HepG2 (cell line): ENCODE measurements at regions not wholly inside any gene's neighbourhood (a gene's known extent, or its start where the extent isn't known, plus 50 kb on each side); places are given as distances from the start of the nearest gene placed in this dataset.

ENCODE experiments used
- ATF5 ChIP-seq: sonication (generic); formaldehyde crosslinking; IDR thresholded peaks from 2 replicates; pipeline ENCODE4 v1.4.0; 2020; ENCODE audit warnings: mild to moderate bottlenecking, low read depth, missing genetic modification reagents
- HNF1B ChIP-seq: sonication (generic); formaldehyde crosslinking; IDR thresholded peaks from 2 replicates; pipeline ENCODE4 v1.5.1; 2020; ENCODE audit warnings: mild to moderate bottlenecking, moderate library complexity, missing genetic modification reagents
- HNRNPUL1 ChIP-seq: fragments of 200-400 bp; formaldehyde crosslinking; IDR thresholded peaks from 2 replicates; pipeline ENCODE4 v1.6.1; 2017; ENCODE audit warnings: low read depth, mild to moderate bottlenecking, low read length, moderate library complexity
- KDM2A ChIP-seq: sonication (generic); formaldehyde crosslinking; IDR thresholded peaks from 2 replicates; pipeline ENCODE4 v1.4.0; 2020; ENCODE audit warnings: low read depth, missing genetic modification reagents, borderline replicate concordance
- MED1 ChIP-seq: sonication (generic); formaldehyde crosslinking; IDR thresholded peaks from 2 replicates; pipeline ENCODE4 v1.4.0; 2020; ENCODE audit warnings: missing genetic modification reagents
- MTERF4 ChIP-seq: sonication (generic); formaldehyde crosslinking; IDR thresholded peaks from 2 replicates; pipeline ENCODE4 v1.8.0; 2023; ENCODE audit warnings: mild to moderate bottlenecking, missing genetic modification reagents
- PAF1 ChIP-seq: IDR thresholded peaks from 2 replicates; pipeline ENCODE4 v1.6.1; 2016; ENCODE audit warnings: missing genetic modification reagents, missing compliant biosample characterization
- PATZ1 ChIP-seq: sonication (generic); formaldehyde crosslinking; IDR thresholded peaks from 2 replicates; pipeline ENCODE4 v1.4.0; 2020; ENCODE audit warnings: missing genetic modification reagents
- PRDM15 ChIP-seq: sonication (generic); formaldehyde crosslinking; IDR thresholded peaks from 2 replicates; pipeline ENCODE4 v1.4.0; 2020; ENCODE audit warnings: missing genetic modification reagents
- RFXAP ChIP-seq: sonication (generic); formaldehyde crosslinking; IDR thresholded peaks from 2 replicates; pipeline ENCODE4 v1.4.0; 2020; ENCODE audit warnings: missing genetic modification reagents, borderline replicate concordance
- SMC3 ChIP-seq: IDR thresholded peaks from 2 replicates; pipeline ENCODE4 v1.6.1; 2011; ENCODE audit warnings: low read length, improper control_type of control experiment
- ZNF296 ChIP-seq: sonication (generic); formaldehyde crosslinking; conservative IDR thresholded peaks from 2 replicates; pipeline ENCODE4 v1.5.0; 2020; ENCODE audit warnings: mild to moderate bottlenecking, missing genetic modification reagents
- ZNF362 ChIP-seq: sonication (generic); formaldehyde crosslinking; IDR thresholded peaks from 2 replicates; pipeline ENCODE4 v1.4.0; 2020; ENCODE audit warnings: missing genetic modification reagents, mild to moderate bottlenecking, borderline replicate concordance
- ZNF563 ChIP-seq: sonication (generic); formaldehyde crosslinking; IDR thresholded peaks from 2 replicates; pipeline ENCODE4 v1.8.0; 2022; ENCODE audit warnings: mild to moderate bottlenecking, moderate library complexity, missing genetic modification reagents
- ZNF576 ChIP-seq: sonication (generic); formaldehyde crosslinking; IDR thresholded peaks from 2 replicates; pipeline ENCODE4 v1.4.0; 2020; ENCODE audit warnings: mild to moderate bottlenecking, missing genetic modification reagents
- ZNF720 ChIP-seq: sonication (generic); formaldehyde crosslinking; IDR thresholded peaks from 2 replicates; pipeline ENCODE4 v1.4.0; 2020; ENCODE audit warnings: missing genetic modification reagents
- ZNF777 ChIP-seq: sonication (generic); formaldehyde crosslinking; IDR thresholded peaks from 2 replicates; pipeline ENCODE4 v1.4.0; 2020; ENCODE audit warnings: missing genetic modification reagents
- ZNF782 ChIP-seq: sonication (generic); formaldehyde crosslinking; IDR thresholded peaks from 2 replicates; pipeline ENCODE4 v1.4.0; 2020; ENCODE audit warnings: missing genetic modification reagents, mild to moderate bottlenecking, borderline replicate concordance

GRCh38 chr3:72155391-72156064 is 370.6 kb upstream of the PROK2 start (continued):
- TF ChIP-seq ZNF362 (CRISPR knock-in tag), result peak; percentile 88
- no peak for TF ChIP-seq ZNF720
- TF ChIP-seq PAF1 (CRISPR knock-in tag), result no peak
- no peak for TF ChIP-seq ZNF782
- TF ChIP-seq MTERF4 (CRISPR knock-in tag), result no peak
- TF ChIP-seq HNF1B (CRISPR knock-in tag), result peak; percentile 67; the same call in 1 of the 2 replicates
- TF ChIP-seq PATZ1 (CRISPR knock-in tag), result 0 out of 2 replicates have a peak, but pooled peaks have one; percentile 13
- 0 out of 2 replicates have a peak, but pooled peaks have one; percentile 36 for TF ChIP-seq KDM2A
- no peak for TF ChIP-seq ZNF576 (CRISPR knock-in tag)
- no peak for TF ChIP-seq PRDM15 (CRISPR knock-in tag)
- TF ChIP-seq ZNF563 (CRISPR knock-in tag), result 0 out of 2 replicates have a peak, but pooled peaks have one; percentile 36
- no peak for TF ChIP-seq ATF5 (CRISPR knock-in tag)
- no peak for TF ChIP-seq SMC3
- TF ChIP-seq ZNF296 (CRISPR knock-in tag), result no peak
- peak; percentile 62 for TF ChIP-seq MED1
- TF ChIP-seq RFXAP, result 0 out of 2 replicates have a peak, but pooled peaks have one; percentile 26
- no peak for TF ChIP-seq ZNF777 (CRISPR knock-in tag)
- no peak for TF ChIP-seq HNRNPUL1
